ENCODE measurements at regions not wholly inside any gene's neighbourhood (a gene's known extent, or its start where the extent isn't known, plus 50 kb on each side); places are given as distances from the start of the nearest gene placed in this dataset.

GRCh38 chr12:86838711-86839110, 582.5 kb upstream of the MGAT4C start:
- DNase-seq (ENCODE audit: low spot score) (no peak), ATAC-seq (no peak)

- DNase-seq (ENCODE audit: low spot score): no peak
- ATAC-seq: no peak
Observed at GRCh38 chr12:86838260-86838659, 582.1 kb upstream of the MGAT4C start.

- no peak for DNase-seq (ENCODE audit: low spot score)
- no peak for ATAC-seq
Observed at GRCh38 chr12:86837246-86837645, 581.1 kb upstream of the MGAT4C start.

- DNase-seq (ENCODE audit: low spot score) (no peak), ATAC-seq (no peak)
Observed at GRCh38 chr12:86834217-86834616, 578.0 kb upstream of the MGAT4C start.

- DNase-seq (ENCODE audit: low spot score): no peak
- no peak for ATAC-seq
Observed at GRCh38 chr12:86827409-86827808, 571.2 kb upstream of the MGAT4C start.

GRCh38 chr12:86826051-86826450, 569.9 kb upstream of the MGAT4C start:
- DNase-seq (ENCODE audit: low spot score) (no peak), ATAC-seq (no peak)

GRCh38 chr12:86801439-86801838, 545.2 kb upstream of the MGAT4C start:
- no peak for ATAC-seq
- DNase-seq (ENCODE audit: low spot score): no peak

- no peak for ATAC-seq
- no peak for DNase-seq (ENCODE audit: low spot score)
Observed at GRCh38 chr12:86799616-86800015, 543.4 kb upstream of the MGAT4C start.

- DNase-seq (ENCODE audit: low spot score) (no peak), ATAC-seq (no peak)
Observed at GRCh38 chr12:86796550-86796949, 540.4 kb upstream of the MGAT4C start.

- ATAC-seq: no peak
Observed at GRCh38 chr12:86788661-86789060, 532.5 kb upstream of the MGAT4C start.

GRCh38 chr12:86787419-86787818, 531.2 kb upstream of the MGAT4C start:
- ATAC-seq (no peak), DNase-seq (ENCODE audit: low spot score) (no peak)

More at GRCh38 chr12:86788661-86789060, 532.5 kb upstream of the MGAT4C start:
- DNase-seq (ENCODE audit: low spot score): no peak

- DNase-seq (ENCODE audit: low spot score) (no peak), ATAC-seq (no peak)
Observed at GRCh38 chr12:86777325-86777724, 521.1 kb upstream of the MGAT4C start.

- DNase-seq (ENCODE audit: low spot score): no peak
- ATAC-seq: no peak
Observed at GRCh38 chr12:86774841-86775388, 518.7 kb upstream of the MGAT4C start.

GRCh38 chr12:86772696-86773095, 516.5 kb upstream of the MGAT4C start:
- no peak for ATAC-seq
- DNase-seq (ENCODE audit: low spot score): no peak

- no peak for ATAC-seq
- DNase-seq (ENCODE audit: low spot score): no peak
Observed at GRCh38 chr12:86770871-86771270, 514.7 kb upstream of the MGAT4C start.

- ATAC-seq: no peak
- no peak for DNase-seq (ENCODE audit: low spot score)
Observed at GRCh38 chr12:86748894-86749293, 492.7 kb upstream of the MGAT4C start.

GRCh38 chr12:86744547-86745212, 488.5 kb upstream of the MGAT4C start:
- no peak for ATAC-seq

GRCh38 chr12:86743875-86744536, 487.8 kb upstream of the MGAT4C start:
- DNase-seq (ENCODE audit: low spot score): no peak
- no peak for ATAC-seq

More at GRCh38 chr12:86744547-86745212, 488.5 kb upstream of the MGAT4C start:
- DNase-seq (ENCODE audit: low spot score): no peak

GRCh38 chr12:86741531-86741930, 485.3 kb upstream of the MGAT4C start:
- ATAC-seq (no peak), DNase-seq (ENCODE audit: low spot score) (no peak)

- ATAC-seq: no peak
- DNase-seq (ENCODE audit: low spot score): no peak
Observed at GRCh38 chr12:86735851-86736250, 479.7 kb upstream of the MGAT4C start.

- no peak for DNase-seq (ENCODE audit: low spot score)
Observed at GRCh38 chr12:86735072-86735471, 478.9 kb upstream of the MGAT4C start.

GRCh38 chr12:86730233-86730632, 474.0 kb upstream of the MGAT4C start:
- no peak for ATAC-seq
- DNase-seq (ENCODE audit: low spot score): no peak

More at GRCh38 chr12:86735072-86735471, 478.9 kb upstream of the MGAT4C start:
- no peak for ATAC-seq
